ENCODE measurements at regions not wholly inside any gene's neighbourhood (a gene's known extent, or its start where the extent isn't known, plus 50 kb on each side); places are given as distances from the start of the nearest gene placed in this dataset.
A peak's percentile ranks its signal among the peaks of the same experiment; 100 is the strongest.
"Not testable (repeated sequence)": the region's sequence is repeated elsewhere in the genome, so short reads cannot be mapped to it uniquely, and the experiment has no call there.

DNA sequence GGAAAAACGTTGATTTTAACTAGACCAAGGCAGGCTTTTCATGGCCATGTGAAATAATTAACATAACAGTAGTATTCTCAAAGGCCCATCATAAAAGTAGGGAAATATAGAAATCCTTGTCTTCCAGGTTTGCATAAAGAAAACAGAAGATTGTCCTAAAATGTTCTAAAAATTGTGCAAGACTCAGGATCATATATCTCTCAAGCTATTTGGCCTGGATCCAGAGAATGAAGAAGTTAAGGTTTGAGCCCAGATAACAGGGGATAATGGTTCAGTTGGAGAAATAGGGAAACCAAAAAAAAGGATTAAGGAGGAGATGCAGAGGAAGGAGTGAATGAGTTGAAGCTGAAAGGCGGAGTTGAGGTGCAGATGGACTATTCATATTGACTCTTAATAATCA, 555.5 kb upstream of the NR5A2 start:
- DNase-seq = no peak

DNA sequence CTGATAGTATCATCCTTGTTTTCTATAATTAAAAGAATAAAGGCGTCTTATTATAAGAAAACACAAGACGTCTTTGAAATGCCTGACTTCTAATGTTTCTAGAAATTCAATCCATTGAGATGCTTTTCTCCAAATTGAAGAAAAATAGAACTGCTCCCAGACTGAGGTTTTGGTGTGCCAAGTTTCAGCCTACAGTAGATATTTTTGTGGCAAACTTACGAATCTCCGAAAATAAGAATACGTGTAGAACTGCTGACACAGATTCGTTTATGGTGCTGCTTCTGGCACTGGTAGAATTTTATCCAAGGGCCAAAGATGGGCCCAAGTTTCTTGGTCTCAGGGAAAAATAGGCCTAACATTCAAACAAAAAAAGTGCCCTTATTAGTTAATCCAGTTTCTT, 554.5 kb upstream of the NR5A2 start:
- no peak for DNase-seq

DNA sequence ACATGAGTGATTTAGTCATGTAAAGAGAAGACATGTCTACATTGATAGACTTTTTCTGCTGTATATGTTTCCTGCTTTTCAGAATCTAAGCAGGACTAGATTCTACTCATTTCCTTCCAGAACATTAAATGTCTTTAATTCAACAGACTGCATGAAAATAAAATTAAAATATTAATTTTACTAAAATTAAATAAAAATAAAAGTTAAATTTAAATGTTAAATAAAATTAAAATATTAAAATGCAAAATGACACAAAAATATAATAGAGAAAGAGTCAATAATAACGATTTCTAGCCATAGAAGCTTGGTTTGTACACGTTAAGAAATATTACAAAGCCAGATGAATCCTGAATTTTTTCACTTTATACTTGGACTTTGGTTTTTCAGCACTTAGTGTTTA, 552.8 kb upstream of the NR5A2 start:
- DNase-seq = no peak

DNA sequence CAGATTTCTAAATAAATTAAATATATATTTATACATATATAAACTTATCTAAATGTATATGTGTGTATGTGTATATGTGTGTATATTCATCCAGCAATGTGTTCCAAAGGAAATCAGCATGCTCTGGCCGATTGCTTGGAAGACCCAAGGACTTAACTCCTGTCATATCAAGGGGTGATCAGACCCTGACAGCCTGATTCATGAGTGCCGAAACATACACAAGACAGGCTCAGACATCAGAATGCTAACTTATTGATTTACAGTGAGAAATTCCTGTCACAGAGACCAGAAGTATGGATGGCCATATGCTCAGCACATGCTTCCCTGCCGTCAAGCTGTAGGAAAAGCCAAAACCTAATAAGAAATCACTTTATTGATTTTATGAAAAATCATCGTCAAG, 545.1 kb upstream of the NR5A2 start:
- DNase-seq = no peak

DNA sequence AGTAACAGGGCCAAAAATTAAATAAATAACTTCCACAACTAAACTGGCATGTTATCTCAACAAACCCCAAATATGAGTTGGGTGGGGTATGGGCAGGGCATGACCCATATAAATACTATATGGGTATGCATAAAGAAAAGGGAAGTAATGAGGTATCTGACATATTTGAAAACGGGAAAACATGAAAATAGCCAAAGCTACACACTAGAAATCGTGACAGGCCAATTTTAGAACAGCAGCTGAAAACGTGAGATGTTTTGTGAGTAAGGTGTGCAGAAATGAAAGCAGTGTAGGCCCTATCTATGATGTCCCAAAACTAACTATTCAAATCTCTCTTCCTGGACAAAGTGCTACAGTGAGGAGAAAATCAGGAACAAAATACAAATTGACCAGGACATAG, 537.9 kb upstream of the NR5A2 start:
- no peak for DNase-seq

- no peak for DNase-seq
These were observed 536.6 kb upstream of the NR5A2 start for GRCh38 chr1:199490769-199491527.

DNA sequence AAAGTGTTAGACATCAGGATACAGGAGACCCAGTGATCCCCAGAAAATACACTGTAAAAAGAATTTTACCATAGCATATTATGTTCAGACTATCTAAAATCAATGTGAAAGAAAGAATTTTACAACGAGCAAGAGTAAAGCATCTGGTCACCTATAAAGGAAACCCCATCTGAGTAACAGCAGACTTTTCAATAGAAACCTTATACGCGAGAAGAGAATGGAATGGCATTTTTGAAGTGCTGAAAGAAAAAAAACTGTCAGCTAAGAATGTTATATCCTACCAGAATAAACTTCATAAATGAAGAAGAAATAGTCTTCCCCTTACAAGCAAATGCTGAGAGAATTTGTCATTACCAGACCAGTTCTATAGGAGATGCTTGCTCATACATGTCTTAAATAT, 532.1 kb upstream of the NR5A2 start:
- no peak for DNase-seq

DNA sequence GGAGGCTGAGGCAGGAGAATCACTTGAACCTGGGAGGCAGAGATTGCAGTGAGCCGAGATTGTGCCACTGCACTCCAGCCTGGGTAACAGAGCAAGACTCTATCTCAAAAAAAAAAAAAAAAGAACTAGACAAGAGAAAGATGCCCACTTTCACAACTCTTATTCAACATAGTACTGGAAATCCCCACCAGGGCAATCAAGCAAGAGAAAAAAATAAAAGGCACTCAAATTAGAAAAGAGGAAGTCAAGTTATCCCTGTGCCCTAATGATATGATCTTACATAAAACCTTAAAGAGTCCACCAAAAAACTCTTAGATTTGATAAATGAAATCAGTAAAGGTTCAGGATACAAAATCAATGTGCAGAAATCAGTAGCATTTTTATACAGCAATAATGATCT, 528.7 kb upstream of the NR5A2 start:
- DNase-seq = not testable (repeated sequence)

DNA sequence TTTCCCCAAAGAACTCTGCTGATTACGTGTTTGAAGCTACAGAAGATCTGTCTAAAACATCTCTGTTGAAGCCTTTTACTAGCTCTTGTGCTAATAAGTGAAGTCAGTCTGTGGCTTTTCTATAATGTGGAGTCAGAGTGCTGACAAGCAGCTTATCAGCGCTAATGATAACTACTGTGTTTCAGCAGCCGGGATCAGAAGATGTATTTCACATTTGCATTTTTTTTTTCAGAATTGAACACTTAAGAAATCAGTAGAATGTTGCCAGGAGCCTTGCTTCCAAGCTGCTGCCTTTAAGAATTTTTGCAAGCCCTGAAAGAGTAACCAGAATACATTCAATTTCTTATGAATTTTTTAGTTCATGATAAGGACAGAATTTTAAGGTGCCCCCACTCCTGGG, 519.4 kb upstream of the NR5A2 start:
- DNase-seq = no peak

DNA sequence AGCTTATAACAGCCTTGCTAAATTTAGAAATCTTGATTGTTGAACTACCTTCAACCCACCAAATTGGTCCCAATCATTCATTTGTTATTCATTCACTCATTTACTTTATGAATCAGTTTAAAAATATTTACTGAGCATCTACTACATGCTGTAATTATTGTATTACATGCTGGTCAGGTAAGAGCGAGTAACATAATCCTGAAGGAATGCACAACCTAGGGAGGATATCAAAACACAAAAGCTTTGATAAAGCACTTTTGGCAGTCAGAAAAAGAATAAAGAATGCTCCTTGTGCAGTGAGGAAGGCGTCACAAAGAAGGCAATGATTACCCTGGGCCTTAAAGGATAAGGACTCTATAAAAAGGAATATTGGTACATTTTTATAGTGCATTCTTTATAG, 518.9 kb upstream of the NR5A2 start:
- no peak for DNase-seq

DNA sequence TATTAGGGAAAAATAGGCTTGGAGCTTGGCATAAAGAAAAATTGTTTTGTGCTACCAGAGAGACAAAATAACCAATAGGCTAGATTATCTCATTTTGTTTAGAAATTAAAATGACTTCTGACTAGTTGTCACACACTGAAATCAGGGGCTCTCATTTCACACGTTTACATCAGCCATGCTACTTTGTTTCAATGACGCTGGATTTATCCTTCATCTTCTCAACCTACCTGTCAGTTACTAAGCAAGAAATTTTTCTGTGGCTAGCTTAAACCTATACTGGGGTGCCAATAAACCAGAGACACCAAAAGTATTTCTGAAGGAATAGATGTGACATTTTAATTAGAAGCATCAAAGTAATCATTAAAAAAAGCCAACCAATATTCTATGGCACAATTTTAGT, 518.1 kb upstream of the NR5A2 start:
- DNase-seq = no peak

GRCh38 chr1:199510314-199510713, 517.2 kb upstream of the NR5A2 start:
- DNase-seq = no peak

DNA sequence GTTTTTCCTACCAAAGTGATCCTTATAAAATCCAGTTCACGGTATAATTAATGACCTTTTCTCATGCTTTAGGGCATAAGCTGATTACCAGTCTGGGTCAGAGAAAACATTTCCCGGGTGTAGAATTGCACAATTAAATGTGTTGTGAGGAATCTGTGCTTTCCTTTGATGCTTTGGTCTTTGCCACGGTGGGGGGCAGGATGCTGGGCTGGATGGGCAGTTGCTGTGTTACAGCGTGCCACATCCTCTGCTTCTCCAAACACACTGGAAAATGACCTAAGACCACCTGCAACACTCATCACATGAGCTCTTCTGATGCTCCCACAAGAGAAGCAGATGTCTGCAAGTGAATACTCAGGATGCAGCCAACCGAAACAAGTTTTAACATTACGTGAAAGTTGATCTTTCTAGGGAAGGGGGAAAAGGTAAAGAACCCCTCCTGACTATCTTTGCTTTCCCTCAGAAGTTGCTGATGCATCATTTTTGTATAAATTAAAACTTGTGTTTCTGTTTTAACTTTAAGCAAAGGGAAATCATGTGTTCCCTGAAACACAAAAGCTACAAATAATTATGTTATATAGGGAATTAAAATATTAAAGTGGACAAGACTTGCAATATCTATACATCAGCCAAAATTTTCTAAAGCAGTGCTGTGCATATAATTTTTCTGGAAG, 515.3 kb upstream of the NR5A2 start:
- DNase-seq = no peak

DNA sequence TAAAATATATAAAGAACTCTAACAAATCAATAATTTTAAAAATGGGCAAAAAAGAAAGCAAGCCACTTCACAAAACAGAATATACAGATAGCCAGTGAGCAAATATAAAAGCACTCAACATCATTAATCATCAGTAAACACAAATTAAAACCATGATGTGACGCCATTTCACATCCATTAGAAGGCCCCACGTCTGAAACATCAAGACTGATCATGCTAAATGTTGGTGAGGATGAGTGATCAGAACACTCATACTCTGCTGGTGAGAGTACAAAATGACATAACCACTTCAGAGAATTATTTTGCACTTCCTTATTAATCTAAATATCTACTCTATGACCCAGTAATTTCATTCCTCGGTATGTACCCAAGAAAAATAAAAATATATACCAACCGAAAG, 512.2 kb upstream of the NR5A2 start:
- no peak for DNase-seq

- no peak for DNase-seq
These were observed 505.2 kb upstream of the NR5A2 start for GRCh38 chr1:199522338-199522737.

GRCh38 chr1:199522936-199523335, 504.6 kb upstream of the NR5A2 start:
- no peak for DNase-seq

DNA sequence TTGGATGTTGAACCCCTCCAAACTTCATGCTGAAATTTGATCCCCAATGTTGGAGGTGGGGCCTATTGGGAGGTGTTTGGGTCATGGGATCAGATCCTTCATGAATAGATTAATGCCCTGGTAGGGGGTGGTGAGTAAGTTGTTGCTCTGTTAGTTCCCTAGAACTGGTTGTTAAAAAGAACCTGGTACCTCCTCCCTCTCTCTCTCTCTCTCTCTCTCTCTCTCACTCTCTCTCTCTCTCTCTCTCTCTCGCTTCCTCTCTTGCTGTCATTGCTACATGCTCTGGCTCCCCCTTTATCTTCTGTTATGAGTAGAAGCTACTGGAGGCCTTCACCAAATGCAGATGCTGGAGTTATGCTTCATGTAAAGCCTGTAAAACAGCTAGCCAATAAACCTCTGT, 498.2 kb upstream of the NR5A2 start:
- no peak for DNase-seq

- not testable (repeated sequence) for DNase-seq
These were observed 494.1 kb upstream of the NR5A2 start for GRCh38 chr1:199533361-199533760.

GRCh38 chr1:199545780-199546179, 481.7 kb upstream of the NR5A2 start:
- DNase-seq = no peak

DNA sequence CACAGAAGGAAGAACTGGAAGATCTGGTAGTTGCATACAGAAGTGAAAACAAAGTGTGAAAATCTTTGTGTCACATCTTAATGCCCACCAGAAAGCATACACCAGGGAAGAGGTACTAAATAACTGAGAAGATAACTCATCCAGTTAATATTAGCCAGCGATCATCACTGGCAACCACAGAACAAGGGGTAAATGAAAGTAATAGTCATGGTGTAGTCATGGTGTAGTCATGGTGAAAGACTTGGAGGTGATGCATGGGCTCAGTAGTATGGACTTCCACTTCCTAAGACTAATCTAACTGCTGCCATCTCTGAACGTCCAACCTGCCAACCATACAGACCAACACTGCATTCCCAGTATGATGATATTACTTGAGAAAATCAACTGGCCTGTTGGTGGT, 481.2 kb upstream of the NR5A2 start:
- no peak for DNase-seq

- no peak for DNase-seq
These were observed 478.1 kb upstream of the NR5A2 start for GRCh38 chr1:199549421-199549820.

DNA sequence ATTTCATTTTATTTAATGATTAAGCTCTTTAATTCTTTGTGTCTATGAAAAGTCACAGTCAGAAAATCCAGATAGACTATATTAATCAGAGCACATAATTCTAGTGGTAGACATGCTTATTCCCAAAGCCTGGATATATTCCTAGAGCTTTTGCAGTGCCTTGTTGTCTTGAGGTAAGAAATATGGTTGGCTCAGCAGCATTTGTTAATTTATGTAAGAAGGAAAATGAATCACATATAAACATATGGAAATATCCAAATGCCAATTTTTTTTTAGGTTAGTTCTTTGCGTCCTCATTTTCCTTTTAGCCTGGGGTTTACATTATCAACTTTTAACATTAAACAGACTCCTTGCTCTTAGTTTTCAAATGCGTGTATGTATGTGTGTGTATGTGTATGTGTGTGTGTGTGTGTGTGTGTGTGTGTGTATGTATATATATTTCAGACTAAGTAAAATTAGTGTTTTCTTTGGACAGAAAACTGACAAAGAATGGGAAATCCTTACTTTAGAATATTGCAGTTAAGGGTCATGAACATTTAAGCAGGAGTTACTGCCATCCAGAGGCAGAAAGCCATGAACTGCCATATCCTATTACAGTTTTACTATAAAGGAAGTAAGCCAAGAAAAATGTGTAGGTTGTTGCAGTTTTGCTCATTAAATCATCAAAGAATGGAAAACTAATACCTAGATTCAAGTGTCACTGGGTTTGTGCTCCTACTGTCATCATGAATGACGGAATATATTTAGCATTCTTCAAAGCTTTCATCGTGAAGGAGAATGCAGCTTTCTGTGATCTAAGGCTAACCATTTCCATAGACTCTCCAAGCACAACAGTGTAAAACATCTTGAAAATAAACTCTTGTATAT, 477.1 kb upstream of the NR5A2 start:
- DNase-seq = no peak

DNA sequence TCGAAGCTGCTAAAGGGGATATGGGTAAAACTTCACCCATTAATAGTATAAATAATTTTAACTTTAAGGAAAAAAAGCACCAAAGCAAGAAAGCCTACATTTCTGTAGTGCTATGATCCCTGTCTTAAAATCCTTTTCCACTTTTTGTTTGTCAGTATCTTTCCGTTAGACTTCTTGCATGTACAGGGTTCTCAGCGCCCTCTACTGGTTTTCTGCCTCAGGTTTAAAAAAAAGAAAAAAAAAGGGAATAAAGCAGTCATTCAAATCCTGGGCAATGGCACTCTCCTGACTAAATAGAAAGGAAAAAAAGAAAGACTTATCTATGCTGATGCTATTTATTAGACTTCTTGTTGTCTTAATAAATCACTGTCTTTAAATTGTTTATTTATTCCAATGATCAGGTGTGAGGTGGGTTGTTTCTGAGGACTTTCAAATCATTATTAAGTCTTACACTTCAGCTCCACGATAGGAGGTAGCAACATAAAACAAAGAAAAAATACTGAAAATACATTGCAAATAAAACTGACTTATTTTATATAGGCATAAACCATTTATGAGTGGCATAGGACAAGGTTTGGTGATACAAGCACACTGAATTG, 475.4 kb upstream of the NR5A2 start:
- DNase-seq = peak in 1 of 2 experiments; percentile 29
